Endometrium (tissue), 2 donors: ENCODE measurements at regions not wholly inside any gene's neighbourhood (a gene's known extent, or its start where the extent isn't known, plus 50 kb on each side); places are given as distances from the start of the nearest gene placed in this dataset.
"Not testable (repeated sequence)": the region's sequence is repeated elsewhere in the genome, so short reads cannot be mapped to it uniquely, and the experiment has no call there.

Experiments used
- FAIRE-seq: peaks from 2 replicates; lab custom pipeline; 2012; peaks lifted over from hg19 to GRCh38; lab: Jason Lieb, UNC
- donor health status: control.
- donor health status: control.

- not testable (repeated sequence) for FAIRE-seq
These were observed 183.3 kb upstream of the SSTR4 start for GRCh38 chr20:22851679-22852346.

DNA sequence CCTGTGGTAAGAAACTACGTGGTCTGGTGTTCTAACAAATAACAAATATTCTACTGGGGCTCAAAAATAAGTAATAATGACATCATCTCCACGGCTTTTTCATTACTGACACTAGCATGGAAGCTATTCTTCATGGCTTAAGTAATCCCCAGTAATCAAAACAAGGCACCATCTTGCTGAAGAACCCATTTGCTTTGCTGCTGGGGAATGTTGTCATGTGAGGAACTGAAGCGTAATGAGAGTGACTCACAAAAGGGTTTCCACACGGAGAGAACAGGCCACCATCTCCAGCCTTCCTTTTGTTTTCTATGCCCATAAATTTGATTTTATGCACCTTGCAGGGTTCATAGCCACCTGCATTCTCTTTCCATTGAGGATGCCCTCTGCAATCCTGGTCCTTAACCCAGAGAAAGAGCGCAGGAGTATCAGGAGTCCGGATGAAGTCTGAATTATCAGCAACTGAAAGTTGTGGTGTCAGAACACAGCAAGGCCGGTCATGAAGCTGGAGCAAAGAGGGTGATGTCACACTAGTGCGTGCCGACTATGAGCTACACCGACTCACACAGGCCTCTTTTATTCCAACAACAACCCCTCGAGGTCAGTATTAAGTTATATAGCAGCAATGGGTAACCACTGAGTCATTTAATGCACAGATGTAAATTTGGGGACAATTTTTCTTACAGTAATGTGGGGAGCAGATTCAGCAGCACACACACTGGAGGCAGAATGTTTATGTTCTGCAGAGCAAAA, 173.7 kb upstream of the SSTR4 start:
- no peak for FAIRE-seq

DNA sequence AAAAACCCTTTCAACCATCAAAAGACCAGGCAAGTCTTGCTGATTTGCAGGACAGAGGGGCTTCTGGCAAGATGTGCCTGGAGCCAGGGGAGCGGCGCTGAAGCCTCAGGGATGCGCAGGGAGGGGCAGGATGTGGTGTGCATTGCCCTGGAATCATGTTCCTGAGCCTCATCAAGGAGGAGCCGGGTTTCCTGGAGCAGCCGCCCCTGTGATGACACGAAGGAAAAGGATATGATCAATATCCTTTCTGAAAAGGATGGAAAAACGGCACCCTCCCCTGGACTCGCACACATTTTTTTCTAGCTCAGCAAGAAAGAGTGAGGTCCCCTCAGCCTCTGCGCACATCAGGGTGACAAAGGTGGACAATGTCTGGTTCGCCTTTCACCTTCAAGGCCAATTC, 173.1 kb upstream of the SSTR4 start:
- FAIRE-seq, result no peak

DNA sequence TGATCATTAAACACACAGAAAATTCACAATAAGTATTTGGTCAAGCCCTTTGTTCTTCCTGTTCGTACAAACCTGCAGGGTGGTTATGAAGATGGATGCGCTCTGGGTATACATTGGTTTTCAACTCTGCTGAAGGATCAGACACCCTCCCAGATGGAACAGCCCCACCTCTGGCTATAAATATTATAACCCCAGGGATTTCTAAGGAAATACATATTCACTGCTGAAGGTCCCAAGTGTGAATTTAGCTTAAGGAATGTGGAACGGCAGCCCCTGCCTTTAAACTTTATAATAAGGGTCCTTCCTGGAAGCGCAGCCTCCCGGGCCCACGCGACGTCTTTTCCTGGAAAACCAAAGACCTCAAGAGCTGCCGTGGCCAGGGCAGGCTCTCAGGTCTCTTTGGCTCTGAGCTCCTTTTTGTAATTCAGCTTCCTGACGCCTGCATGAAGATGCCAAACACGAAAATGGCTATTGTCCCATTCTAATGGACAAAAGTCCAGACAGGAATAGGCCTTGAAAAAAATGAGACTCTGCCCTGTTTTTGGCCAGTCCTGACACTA, 172.4 kb upstream of the SSTR4 start:
- FAIRE-seq, result no peak

- no peak for FAIRE-seq
These were observed 171.3 kb upstream of the SSTR4 start for GRCh38 chr20:22863826-22864225.

DNA sequence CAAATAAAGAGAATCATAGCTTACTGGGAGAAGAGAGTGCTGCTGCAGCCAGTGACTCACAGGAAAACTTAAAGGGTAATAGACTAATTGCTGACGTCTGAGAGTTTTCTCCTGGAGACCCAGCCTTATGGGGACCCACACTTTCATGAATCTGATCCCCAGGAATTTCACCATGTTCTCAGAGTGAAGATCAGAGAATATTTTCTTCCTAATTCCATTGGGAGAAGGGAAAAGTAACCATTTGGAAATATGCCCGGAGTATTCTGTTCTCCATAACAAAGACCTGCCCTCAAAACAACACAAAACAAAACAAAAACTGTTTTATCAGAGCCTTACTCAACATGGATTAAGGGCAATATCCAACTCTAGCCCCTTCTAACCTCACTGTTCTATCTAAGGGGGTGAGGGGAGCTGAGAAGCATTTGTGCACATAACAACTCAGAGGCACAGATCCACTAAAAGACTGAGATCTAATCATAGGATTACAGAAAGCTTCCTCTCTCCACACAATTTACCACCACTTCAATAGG, 168.2 kb upstream of the SSTR4 start:
- FAIRE-seq, result no peak

DNA sequence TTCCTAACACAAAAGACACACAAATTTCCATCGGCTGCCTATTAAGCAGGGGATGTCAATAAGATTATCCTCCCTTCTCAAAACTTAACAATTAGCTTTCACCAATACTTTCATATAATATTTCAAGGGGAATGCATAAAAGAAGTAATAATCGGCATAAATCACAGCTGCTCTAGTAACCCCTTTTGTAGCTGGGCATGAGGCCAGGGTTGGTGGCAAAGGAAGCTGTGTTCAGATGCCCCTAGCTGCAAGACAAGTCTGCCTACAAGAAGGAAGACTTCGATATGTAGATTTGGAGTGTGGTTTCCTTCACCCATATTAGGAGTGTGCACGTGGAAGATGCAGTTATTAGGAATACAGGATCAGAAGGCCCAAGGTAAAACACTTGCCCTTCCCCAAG, 156.9 kb upstream of the SSTR4 start:
- FAIRE-seq, result no peak

GRCh38 chr20:22880277-22880676, 154.8 kb upstream of the SSTR4 start:
- FAIRE-seq, result no peak

GRCh38 chr20:22887796-22888195, 147.3 kb upstream of the SSTR4 start:
- no peak for FAIRE-seq

DNA sequence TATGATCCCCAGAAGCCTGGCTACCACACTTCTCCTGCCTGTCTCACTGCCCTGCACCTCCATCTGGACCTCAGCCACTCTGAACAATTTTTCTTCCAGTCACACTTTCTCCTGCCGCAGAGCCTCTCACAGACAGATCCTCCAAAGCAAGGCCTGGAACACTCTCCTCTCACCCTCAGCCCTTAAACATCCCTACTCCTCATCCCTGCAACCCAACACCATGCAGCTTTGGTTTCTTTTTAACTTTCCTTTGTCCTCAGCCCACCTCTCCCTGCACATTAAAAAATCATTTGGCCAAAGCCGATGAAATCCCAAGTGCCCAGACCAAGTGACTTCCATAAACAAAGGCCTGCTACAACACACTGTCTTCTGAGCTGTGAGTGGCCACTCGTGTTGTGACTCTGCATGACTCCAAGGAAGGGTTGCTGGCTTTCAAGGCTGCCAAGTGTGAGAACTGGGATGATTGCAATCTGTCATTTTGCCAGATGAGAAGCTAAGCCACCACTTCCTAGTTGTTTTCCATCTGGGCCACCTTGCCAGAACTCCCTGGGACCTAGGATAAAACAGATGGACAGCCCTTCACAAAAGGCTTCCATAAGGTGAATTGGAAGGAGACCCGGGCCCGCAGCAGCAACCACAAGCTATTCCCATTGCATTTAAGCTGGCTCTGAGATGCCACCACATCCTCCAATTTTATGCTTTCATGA, 144.4 kb upstream of the SSTR4 start:
- FAIRE-seq, result no peak

GRCh38 chr20:22901164-22901563, 133.9 kb upstream of the SSTR4 start:
- no peak for FAIRE-seq

- no peak for FAIRE-seq
These were observed 133.2 kb upstream of the SSTR4 start for GRCh38 chr20:22901921-22902320.

DNA sequence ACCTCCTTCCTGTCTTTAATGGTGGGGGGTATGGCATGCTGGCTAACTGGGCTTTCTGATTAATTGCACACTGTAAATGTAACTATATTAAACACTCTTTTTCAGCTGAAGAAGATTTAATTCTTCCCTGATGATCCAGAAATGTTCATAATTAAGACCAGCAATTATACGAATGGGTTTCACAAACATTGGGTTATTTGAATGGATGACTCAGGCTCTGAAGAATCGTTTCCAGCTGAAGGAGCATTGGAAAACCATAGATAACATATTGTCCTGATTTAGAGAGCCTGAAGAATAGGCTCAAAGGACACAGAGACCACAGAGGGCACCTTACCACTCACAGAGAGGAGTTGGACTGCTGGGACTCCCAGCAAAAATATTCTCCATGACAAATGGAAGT, 130.7 kb upstream of the SSTR4 start:
- FAIRE-seq, result no peak

DNA sequence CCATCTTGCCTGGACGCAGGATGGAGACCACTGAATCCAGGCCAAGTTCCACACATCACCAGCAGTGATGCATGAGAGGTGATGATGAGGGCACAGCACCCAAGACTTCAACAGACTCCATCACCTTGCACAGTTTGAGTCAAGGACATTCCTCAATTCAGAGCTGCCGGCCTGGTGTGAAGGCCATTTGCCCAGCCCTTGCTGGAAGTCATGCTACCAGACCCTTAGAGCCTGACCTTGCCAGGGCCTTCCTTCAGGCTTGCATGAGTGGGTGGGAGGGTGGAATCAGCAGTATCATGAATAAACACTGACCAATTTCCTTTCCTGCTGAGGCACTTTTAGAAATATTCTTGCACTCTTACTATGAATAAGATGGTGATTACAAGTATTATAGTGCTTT, 130.2 kb upstream of the SSTR4 start:
- no peak for FAIRE-seq

- no peak for FAIRE-seq
These were observed 129.5 kb upstream of the SSTR4 start for GRCh38 chr20:22905658-22906057.

- FAIRE-seq, result no peak
These were observed 126.7 kb upstream of the SSTR4 start for GRCh38 chr20:22908437-22908836.

DNA sequence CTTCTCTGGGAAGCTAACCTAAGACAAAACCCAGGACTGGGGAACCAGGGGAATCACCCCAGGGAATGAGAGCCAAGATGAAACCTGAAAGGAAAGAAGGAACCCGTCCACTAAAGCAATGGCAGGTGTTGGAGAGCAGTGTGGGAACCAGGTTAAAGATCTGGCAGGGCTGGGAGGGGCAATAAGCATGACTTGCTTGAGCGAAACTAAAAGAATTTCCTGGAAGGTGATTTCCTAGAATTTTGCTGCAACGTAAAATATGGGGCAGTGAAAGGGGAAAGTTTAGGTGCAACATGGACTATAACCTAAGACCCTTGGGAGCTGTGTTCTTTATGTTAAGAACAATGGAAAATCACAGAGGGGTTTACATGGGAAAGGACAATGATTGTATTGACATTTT, 126.2 kb upstream of the SSTR4 start:
- no peak for FAIRE-seq

DNA sequence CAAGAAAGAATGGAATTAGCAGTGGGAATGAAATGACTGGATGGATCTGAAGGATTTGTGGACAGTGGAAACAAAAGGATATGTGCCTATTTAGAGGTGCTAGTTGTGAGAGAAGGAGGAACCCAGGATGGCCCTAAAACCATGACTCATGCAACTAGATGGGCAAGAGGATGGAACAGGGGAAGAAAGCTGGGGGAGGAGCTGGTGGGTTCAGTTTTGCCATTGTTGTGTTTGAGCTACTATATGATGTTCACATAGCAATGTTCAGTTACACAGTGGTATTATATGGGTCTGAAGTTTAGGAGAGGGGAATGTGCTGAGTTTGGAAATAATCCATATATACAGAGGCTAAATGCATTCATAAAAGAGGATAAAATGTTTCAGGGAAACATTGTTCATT, 125.7 kb upstream of the SSTR4 start:
- no peak for FAIRE-seq

DNA sequence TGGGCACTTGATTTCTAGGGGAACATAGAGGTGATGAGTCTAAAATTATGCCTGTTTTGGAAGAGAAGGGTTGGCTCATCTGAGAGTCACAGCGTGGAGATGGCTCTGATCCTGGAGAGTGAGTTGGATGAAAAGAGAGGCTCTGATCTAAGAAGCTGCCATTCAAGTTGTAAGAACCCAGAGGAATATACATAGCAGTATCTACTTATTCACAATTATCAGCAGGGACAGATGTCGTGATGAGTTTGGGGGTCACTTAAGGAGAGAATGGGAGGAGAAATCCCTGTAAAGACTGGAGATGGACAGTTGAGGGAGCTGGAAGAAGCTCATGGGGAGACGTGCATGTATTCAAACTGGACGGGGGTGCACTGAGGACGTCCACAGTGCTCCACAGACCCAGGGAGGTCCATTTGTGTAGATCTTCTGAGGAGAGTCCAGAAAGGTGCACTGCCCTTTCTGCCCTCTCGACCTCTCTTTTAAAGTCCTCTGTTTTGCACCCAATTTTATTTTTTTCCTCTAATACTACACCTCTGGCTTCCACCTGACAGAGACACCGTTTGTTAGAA, 124.7 kb upstream of the SSTR4 start:
- no peak for FAIRE-seq

DNA sequence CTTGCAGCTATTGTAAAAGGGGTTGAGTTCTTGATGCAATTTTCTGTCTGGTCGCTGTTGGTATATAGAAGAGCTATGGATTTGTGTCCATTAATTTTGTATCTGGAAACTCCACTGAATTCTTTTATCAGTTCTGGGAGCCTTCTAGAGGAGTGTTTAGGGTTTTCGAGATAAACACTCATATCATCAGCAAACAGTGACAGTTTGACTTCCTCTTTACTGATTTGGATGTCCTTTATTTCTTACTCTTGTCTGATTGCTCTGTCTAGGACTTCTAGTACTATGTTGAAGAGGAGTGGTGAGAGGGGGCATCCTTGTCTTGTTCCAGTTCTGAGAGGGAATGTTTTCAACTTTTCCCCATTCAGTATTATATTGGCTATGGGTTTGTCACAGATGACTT, 120.8 kb upstream of the SSTR4 start:
- no peak for FAIRE-seq

- no peak for FAIRE-seq
These were observed 119.6 kb upstream of the SSTR4 start for GRCh38 chr20:22915512-22915911.

DNA sequence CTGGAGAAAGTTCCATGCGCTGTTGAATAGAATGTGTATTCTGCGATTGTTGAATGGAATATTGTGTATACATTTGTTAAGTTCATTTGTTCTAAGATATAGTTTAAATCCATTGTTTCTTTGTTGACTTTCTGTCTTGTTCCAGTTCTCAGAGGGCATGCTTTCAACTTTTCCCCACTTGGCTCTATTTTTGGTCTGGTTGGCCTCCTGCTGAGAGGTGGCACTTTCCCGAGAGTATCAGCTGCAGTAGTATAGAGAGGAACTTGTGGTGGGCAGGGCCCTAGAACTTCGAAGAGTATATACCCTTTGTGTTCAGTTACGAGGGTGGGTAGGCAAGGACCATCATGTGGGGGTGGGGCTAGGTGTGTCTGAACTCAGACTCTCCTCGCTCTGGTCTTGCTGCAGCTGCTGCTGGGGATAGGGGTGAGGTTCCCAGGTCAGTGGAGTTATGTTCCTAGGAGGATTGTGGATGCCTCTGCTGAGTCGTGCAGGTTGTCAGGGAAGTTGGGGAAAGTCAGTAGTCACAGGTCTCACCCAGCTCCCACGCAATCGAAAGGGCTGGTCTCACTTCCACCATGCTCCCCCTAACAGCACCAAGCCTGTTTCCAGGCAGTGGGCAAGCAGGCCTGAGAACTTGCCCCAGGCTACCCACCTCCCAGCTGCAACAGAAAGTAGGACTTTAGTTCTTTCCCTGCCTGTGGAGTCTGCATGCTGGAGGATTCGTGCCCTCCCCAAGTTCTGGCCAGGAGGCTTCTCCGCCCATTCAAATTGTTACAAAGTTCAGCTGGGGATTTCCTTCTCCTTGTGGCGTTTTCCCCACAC, 118.9 kb upstream of the SSTR4 start:
- FAIRE-seq, result no peak
